ENCODE measurements at regions not wholly inside any gene's neighbourhood (a gene's known extent, or its start where the extent isn't known, plus 50 kb on each side); places are given as distances from the start of the nearest gene placed in this dataset.

DNA sequence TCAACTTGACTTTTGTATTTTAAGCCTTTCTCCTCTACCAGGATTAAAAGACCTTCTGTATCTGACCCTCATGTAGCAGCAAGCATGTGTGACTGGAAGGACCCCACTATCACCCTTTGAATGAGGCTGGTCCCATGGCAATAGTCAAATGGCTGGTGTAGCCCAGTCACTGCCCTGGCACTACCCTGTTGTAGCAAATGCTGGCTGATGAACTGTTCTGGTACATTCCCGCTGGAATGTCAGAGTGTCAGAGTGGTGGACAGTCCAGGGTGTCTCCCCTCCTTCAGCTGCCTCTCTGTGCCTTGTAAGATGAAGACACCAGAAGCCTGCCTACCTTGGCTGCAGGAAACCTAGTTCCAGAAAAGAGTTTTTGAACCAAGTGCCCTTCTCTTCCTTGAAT is 115.7 kb downstream of the ACKR3 start:
- DNase-seq (ENCODE audit: low read depth): no peak
- in situ Hi-C loops (cut with HindIII; ENCODE audit: low pct_unique_long_range_greater_than_20kb, low sequenced_read_pairs): no loop called here

DNA sequence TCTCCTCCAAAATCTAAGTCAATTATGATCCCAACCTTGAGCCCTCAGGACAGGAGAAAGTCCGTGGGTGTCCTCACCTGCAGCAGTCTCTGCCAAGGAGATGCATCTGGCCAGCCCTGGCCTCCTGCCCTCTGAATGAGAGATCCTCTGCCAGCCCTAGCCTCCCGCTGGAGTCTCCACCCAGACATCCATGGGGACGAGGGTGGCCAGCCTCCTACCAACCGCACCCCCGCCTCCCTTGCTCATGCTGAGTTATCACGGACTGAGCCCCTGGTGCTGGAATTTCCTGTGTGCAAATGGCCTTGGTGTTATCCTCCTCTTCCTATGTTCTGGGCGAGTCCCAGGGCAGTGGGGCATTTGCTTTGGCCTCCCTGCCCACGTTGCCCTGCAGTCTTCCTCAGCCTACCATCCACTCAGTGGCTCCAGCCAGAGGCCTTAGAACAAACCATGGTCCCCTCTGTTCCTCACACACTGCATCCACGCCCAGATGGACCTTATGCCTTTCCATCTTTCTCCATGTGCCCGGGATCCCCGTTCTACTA is 116.4 kb downstream of the ACKR3 start:
- in situ Hi-C loops (cut with HindIII; ENCODE audit: low pct_unique_long_range_greater_than_20kb, low sequenced_read_pairs): no loop called here
- no peak for DNase-seq (ENCODE audit: low read depth)

DNA sequence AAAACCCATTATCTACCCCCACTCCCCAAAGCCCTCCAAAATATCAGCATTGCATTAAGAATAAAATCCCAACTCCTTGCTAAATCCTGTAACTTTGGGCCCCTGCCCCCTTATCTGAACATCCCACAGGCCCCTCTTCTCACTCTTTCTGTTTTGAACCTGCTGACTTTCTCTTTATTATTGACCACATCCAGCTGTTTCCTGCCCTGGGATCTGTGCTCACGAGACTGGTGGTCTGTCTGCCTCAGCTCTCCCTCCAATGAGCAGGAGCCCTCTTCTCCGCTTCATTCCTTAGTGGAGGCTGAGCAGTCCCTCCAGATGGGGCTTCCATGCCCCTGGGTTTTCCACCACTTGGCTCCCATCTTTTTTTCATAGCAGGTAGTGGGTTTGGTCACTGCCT is 116.9 kb downstream of the ACKR3 start:
- DNase-seq (ENCODE audit: low read depth): no peak

DNA sequence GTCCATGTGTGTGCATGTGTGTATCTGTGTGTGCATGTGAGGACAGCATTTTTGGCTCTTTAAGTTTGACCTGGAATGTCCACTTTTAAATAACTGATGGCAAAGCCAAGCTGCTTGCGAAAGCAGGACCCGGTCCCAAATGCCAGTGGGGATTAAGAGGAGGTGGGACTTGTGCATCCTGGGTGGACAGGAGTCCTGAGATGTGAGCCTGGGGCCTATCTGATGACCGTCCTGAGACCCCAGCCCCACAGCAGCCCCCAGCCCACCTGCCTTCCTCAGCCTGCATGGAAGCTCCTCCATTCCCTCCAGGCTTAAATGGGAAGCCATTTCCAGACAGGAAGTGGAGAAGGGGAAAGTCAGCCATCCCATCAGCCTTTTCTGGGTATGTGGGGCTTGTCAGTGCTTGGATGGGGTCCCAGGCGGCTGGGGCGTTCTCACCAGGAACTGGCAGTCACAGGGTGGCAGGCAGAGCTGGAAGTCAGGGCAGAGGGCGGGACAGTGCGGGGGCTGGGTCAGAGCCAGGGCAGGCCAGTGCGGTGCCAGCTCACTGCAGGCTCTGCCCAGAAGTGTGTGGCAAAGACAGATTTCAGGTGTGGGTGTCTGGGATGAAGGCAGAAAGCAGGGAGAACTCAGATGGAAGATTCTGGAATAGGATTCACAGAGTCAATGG is 117.8 kb downstream of the ACKR3 start:
- in situ Hi-C loops (cut with HindIII; ENCODE audit: low pct_unique_long_range_greater_than_20kb, low sequenced_read_pairs): no loop called here

More for the DNA sequence above, 116.9 kb downstream of the ACKR3 start:
- in situ Hi-C loops (cut with HindIII; ENCODE audit: low pct_unique_long_range_greater_than_20kb, low sequenced_read_pairs): no loop called here

DNA sequence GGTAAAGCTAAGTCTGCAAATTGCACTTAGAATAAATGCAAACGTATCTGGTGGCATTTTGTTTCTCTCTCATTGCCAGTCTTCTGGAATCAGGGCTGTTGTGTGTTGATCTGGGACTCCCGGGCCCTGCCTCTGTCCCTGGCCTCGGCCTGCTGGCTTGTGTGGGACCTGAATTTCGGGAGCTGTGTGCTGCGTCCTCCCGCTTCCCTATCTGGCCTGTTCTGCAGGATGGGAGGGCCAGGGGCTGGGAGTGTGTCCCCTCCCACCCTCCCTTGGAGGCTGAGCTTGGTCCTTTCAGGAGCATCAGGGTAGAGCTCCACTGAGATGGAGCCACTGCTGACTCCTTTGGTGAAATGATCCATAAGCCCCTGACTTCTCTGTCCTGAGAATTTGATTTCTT is 118.5 kb downstream of the ACKR3 start:
- DNase-seq (ENCODE audit: low read depth): no peak
- in situ Hi-C loops (cut with HindIII; ENCODE audit: low pct_unique_long_range_greater_than_20kb, low sequenced_read_pairs): no loop called here

More for the DNA sequence above, 117.8 kb downstream of the ACKR3 start:
- no peak for DNase-seq (ENCODE audit: low read depth)

DNA sequence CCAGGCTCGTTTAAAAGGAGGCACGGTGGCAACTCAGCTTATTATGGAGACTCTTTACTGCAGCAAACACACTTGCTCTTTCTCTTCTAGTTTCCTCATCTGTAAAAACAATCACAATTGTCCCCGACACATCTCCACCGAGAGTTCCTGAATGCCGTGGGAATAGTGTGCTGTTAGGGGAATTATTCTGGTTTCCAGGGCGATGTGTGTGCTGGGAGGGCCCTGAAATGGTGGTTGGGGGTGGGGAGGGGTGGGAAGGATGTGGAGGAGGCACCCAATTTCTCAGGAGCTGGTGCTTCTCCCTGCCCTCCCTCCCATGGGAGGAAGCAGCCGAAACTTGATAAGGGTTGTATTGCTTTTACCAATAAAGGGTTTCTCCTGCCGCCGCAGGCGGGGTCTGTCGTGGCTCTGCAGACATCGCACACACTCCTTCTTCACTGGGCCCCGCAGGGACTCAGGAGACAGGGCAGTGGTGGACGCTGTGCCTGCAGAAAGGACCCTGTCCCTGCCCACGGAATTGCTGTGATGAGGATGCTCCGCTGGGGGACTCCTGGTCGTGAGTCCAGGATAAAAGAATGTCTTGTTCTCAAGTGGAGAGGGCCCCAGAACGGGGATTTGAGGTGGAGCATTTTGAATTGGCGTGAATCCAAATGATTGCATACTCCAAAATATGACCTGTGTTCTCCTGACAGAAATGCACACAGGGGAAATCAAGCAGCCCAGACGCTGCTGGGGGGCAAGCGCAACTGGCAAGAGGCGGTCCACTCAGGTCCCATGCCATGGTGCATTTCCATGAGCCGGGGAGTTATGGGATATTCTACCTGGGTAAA is 119.2 kb downstream of the ACKR3 start:
- DNase-seq (ENCODE audit: low read depth): no peak
- in situ Hi-C loops (cut with HindIII; ENCODE audit: low pct_unique_long_range_greater_than_20kb, low sequenced_read_pairs): no loop called here

DNA sequence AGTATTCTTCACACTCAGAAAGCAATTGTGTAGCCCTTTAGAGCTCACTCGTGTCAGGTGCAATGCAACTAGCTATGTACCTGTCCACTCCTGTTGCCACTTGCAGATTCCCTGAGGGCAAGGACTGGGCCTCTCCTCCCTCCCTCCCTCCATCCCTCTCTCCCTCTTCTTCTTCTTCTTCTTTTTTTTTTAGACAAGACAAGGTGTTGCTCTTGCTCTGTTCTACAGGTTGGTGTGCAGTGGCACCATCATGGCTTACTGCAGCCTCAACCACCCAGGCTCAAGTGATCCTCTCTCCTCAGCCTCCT is 119.7 kb downstream of the ACKR3 start:
- in situ Hi-C loops (cut with HindIII; ENCODE audit: low pct_unique_long_range_greater_than_20kb, low sequenced_read_pairs): no loop called here
- no peak for DNase-seq (ENCODE audit: low read depth)

DNA sequence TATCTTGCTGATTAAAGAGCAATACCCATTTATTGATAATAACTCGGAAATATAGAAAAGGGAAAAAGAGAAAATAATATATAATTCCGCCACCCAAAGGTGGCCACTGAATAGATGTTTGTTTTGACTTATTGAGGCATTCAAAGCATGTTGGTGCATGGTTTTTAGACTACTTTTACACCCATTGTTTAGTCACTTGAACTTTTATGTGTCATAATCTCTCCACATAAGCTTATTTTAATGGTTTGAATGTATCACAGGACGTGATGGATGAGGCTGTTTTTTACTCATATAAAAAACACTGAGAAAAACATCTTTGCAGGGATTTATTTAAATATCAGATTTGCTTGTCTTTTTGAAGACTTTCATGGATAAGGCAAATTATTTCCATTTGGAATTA is 120.4 kb downstream of the ACKR3 start:
- in situ Hi-C loops (cut with HindIII; ENCODE audit: low pct_unique_long_range_greater_than_20kb, low sequenced_read_pairs): no loop called here
- DNase-seq (ENCODE audit: low read depth): no peak

DNA sequence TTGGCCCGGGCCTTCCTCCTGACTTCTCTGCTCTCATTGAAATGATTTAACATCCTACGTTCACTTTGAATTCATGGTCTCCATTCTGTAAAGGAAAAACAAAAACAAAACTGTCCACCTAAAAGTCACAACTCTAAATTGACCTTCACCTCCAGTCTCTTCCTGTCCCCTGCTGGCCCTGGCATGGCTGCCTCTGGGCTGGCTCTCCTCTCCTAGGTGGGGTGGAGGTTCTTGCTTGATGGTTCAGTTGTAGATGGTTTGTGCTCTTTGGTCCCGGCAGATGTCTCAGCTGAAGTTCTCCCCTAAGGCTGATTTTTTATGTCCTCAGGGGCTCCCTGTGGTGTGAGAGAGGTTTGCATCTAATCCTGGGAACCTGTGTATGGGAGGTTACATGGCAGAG is 121.1 kb downstream of the ACKR3 start:
- no peak for DNase-seq (ENCODE audit: low read depth)
- in situ Hi-C loops (cut with HindIII; ENCODE audit: low pct_unique_long_range_greater_than_20kb, low sequenced_read_pairs): no loop called here

DNA sequence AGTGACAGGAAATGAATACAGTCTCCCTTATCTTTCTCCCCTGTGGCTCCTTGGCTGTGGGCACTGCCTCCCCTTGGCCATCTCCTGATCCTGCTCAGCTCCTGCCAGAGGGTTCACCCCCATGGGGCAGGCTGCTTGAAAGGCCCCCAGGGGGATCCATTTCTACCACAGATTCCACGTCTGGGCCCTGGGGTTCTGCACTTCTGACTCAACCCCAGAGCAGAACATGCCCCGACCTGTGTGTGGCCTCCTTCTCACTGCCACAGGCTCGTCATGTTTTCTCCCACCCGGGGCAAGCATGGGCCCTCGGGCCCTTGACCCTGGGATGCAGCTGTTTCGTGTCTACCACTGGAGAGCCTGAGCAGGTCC is 122.2 kb downstream of the ACKR3 start:
- DNase-seq (ENCODE audit: low read depth): no peak
- in situ Hi-C loops (cut with HindIII; ENCODE audit: low pct_unique_long_range_greater_than_20kb, low sequenced_read_pairs): no loop called here

DNA sequence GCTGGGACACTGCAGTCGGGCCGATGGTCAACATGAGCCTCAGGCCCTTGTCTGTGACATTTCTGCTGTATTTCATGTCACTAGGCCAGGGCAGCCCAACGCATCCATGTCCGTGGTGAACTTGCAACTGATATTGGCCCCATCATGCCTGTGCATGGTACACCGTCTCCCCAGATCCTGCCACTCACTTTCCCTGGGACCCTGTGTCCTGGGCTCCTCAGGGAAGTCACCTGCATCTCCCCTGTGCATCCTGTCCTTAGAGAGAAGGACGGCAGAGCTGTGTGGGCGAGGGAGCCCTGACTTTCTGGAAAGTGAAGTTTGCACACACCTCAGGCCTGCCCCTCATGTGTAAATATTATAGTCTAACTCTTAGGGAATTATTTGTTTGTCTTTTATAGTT is 123.3 kb downstream of the ACKR3 start:
- in situ Hi-C loops (cut with HindIII; ENCODE audit: low pct_unique_long_range_greater_than_20kb, low sequenced_read_pairs): no loop called here
- DNase-seq (ENCODE audit: low read depth): no peak

DNA sequence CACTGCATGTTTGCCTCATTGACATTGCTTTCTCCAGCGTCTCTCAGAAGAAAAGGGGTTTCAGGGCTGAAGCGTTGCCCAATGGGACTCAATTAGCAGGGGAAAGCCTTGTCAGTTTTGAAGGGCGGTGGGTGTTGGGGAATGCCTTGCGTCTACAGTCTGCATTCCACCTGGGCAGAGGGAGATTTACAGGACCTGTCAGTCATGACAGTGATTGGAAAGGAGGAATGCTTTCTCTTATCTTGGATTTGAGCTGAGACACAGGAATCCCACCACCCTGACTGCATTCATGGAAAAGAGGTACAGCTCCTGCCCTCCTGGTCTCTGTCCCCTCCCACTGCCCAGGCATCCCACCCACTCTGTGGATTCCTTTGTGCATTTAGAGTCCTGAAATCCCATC is 123.9 kb downstream of the ACKR3 start:
- DNase-seq (ENCODE audit: low read depth): no peak
- in situ Hi-C loops (cut with HindIII; ENCODE audit: low pct_unique_long_range_greater_than_20kb, low sequenced_read_pairs): no loop called here

DNA sequence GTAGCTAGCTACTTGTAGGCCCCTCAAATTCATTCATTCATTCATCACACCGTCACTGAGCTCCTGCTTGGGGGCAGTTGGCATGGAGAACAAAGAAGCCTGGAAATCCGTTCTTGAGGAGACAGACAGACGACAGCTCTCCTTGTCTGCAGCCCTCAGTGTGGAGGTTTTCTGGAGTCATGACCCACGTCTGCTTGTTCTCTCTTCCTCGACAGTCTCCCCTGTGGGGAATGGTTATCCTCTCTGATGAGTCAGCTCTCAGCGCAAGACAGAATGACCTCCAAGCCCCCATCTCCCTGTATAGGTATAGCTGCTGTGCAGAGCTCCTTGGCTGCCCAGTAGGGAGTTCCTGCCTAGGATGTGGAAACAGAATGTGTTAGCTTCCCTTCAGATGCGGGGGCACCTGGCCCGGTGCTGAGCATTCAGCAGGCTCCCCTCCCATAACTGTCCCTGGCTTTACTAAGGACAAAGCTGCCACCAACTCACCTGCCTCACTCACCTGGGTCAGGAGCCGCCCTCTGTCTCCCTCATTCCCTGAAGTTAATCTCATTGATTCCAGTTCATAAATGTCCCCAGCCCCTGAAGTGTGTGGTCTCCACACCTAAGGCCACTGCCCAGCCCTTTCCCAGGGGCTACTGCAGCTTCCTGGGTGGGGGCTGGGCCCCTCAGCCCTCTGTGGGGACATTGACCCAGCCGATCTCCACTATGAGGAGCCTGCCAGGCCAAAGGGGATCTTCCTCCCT is 124.7 kb downstream of the ACKR3 start:
- in situ Hi-C loops (cut with HindIII; ENCODE audit: low pct_unique_long_range_greater_than_20kb, low sequenced_read_pairs): no loop called here
- no peak for DNase-seq (ENCODE audit: low read depth)

DNA sequence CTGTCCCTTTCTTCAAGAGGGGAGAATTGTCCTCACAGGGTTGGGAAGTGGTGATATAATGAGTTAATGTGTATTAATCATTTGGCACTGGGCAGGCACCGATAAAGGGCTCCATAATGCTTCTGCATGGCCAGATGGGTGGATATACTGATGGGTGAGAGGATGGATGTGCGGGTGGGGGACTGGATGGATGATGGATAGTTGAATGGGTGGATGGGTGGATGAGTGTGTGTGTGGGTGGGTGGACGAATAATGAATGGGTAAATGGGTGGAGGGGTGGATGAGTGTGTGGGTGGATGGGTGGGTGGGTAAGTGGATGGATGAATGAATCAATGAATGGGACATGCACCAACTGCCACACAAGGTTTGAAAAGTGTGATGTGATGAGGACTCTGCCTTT is 127.2 kb downstream of the ACKR3 start:
- no peak for DNase-seq (ENCODE audit: low read depth)
- in situ Hi-C loops (cut with HindIII; ENCODE audit: low pct_unique_long_range_greater_than_20kb, low sequenced_read_pairs): no loop called here

DNA sequence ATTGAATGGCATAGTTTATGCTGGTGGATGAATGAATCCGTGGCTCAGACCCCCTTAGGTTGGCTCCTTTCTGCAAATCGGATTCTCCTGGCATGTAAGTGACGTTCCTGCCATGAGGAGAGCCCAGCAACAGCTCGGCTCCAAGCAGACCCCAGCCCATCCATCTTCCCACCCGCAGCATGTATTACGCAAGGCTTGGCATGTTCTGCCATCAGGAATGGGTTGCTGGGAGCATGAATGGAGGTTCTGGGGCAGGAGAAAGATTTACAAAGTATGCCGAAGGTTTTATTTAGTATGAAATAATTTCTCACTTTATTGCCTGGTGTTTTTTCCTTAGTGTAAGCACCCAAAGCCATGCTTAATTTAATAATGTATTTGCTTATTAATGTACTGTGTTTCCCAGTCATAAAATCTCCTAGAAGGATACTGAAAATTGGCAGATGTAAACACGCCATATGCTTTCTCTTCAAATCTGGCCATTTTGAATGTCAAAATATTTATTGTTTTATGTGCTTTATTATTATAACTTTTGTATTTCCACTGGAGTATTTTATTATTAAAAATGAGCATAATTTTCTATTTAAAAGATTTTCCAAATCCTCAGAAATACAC is 128.5 kb downstream of the ACKR3 start:
- in situ Hi-C loops (cut with HindIII; ENCODE audit: low pct_unique_long_range_greater_than_20kb, low sequenced_read_pairs): no loop called here
- no peak for DNase-seq (ENCODE audit: low read depth)

DNA sequence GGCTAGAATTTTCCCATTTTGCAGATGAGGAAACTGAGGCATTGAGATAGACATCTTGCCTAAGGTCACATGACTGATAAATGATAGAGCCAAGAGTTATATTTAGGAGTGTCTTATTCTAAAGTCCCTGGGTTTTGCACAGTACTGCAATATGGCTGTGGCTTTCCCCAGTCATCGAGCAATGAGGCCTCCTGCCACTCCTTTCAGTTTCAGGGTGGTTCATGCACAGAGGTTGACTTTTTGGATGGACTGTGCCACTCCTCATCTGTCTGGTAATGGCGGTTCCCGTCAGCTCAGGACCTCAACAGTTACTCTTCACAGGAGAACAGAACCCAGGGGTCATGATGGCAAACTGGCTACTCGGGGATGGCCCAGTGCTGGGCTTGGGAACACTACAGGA is 131.1 kb downstream of the ACKR3 start:
- DNase-seq (ENCODE audit: low read depth): no peak
- in situ Hi-C loops (cut with HindIII; ENCODE audit: low pct_unique_long_range_greater_than_20kb, low sequenced_read_pairs): no loop called here

DNA sequence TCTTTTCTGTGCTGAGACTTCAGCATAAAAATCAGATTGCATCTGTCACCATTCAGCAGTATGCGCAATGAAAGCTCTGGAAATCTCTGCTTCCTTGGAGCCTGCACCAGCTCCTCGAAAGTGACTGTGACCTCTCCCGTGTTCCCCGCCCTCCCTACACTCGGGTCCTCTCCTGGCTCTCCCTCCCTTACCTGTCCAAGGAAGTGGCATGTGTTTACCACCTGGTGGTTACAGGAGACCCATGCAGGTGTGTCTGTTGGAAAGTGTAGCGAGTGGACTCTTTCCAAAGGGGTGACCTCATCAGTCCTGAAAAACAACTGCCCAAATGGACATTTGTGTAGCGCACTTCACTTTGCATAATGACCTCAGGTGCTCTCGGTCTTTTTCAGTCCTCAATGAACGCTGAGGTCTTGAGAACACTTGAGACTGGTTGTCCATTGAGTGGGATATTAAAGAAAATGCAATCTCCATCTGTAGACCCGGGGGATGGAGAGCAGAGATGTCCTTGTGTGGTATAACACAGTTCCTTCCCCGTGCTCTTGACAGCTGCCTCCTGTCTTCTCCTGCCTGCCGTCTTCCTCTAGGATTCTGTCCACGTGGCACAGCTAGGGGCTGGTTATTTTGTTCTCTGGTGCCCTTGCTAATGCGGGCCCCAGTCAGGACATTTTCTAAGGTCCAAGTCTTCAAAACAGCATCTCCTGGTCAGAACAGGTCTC is 133.2 kb downstream of the ACKR3 start:
- in situ Hi-C loops (cut with HindIII; ENCODE audit: low pct_unique_long_range_greater_than_20kb, low sequenced_read_pairs): no loop called here
- no peak for DNase-seq (ENCODE audit: low read depth)

DNA sequence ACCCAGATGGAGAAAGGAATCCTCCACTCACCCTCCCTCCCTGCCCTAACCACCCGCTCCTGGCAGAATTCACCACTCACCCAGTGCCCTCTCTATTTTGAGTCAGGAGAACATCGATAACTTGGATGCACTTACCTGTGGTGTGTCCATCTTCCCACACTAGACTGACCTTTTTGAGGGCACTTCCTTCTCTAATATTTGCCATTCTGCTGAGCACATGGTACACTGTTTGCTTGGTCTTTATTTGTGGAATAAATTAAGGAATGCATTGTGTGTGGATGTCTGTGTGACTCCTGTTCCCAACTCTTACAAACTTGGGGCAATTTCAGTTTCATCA is 133.7 kb downstream of the ACKR3 start:
- in situ Hi-C loops (cut with HindIII; ENCODE audit: low pct_unique_long_range_greater_than_20kb, low sequenced_read_pairs): no loop called here

More for the DNA sequence above, 133.7 kb downstream of the ACKR3 start:
- no peak for DNase-seq (ENCODE audit: low read depth)

Measured in Caki2 (cell line).